ENCODE measurements at regions not wholly inside any gene's neighbourhood (a gene's known extent, or its start where the extent isn't known, plus 50 kb on each side); places are given as distances from the start of the nearest gene placed in this dataset.
A peak's percentile ranks its signal among the peaks of the same experiment; 100 is the strongest.

DNA sequence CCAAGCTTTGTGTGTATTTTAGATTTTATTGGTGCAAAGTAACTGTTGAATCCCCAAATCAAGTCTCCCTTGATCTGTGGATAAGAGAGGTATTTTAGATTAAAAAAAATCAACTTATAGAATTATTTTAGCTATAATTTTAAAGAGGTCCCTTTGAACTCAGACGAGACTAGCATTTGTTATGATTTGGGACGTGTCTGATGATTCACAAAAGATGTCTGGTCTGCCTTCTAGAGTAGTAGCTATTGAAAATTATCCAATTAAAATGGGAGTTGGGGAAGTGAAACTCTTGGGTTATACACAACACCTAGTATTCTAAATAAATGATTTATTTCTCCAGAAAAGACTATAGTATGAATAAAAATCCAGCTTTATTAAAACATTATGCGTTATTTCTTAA lies 227.9 kb upstream of the GRIA4 start:
- TF ChIP-seq EZH2 (IDR thresholded peaks at IDR 0.05; ENCODE audit: insufficient read depth, poor library complexity, severe bottlenecking) (no peak), EZH2phosphoT487 (IDR thresholded peaks at IDR 0.05; ENCODE audit: insufficient read depth, low read depth) (no peak)
- no peaks in the 10 kb centered on the region for H3F3A ChIP-seq (ENCODE audit: insufficient read depth)
- no peaks in the 10 kb centered on the region for H4K20me1 ChIP-seq (ENCODE audit: insufficient read depth)
- in situ Hi-C loops (cut with MboI), result no loop called here
- no peaks in the 10 kb centered on the region for H3K9me3 ChIP-seq (ENCODE audit: low read depth)
- H3K4me3 ChIP-seq, result no peak overlapping the region
- no peak overlapping the region for H3K9ac ChIP-seq
- no peak for DNase-seq
- 41 to 45% methylated on average over 3 of the region's 3 CpGs for WGBS, 2 experiments (ENCODE audit: low coverage in 1 of 2, low lambda C conversion rate in 2 of 2, missing lambda C conversion rate in 2 of 2)
- H3K4me2 ChIP-seq (ENCODE audit: unreplicated experiment), result no peak overlapping the region
- no peak overlapping the region for H3K27ac ChIP-seq
- H3K4me1 ChIP-seq (ENCODE audit: insufficient read depth), result no peaks in the 10 kb centered on the region
- no peaks in the 10 kb centered on the region for H3K79me2 ChIP-seq (ENCODE audit: insufficient read depth)
- H3K36me3 ChIP-seq (ENCODE audit: low read depth), result no peaks in the 10 kb centered on the region
- no peaks in the 10 kb centered on the region for H3K27me3 ChIP-seq (replicated peaks; ENCODE audit: insufficient read depth)
- H2AFZ ChIP-seq, result no peak overlapping the region
- H3K9me2 ChIP-seq (ENCODE audit: insufficient read depth), result no peaks in the 10 kb centered on the region; the same call in 1 of the 2 replicates

DNA sequence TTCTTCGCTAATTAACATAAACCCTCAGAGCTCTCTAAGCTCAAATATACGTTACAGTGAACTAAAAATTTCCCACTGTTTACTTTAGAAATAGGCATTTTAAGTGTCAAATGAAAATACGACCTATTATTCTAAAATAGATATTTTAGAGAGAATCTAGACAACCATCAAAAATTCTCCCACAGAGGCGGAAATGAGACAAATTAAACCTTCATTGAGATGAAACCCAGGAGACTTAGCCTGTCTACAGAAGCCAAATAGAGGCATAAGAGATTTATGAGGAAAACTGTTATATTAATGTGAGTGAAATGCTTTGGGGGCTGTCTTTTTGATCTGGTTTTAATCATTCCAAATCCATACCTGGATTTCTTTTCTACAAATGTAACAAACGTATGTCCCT lies 232.0 kb upstream of the GRIA4 start:
- 50 to 55% methylated on average over 5 of the region's 5 CpGs for WGBS, 2 experiments (ENCODE audit: low coverage in 1 of 2, low lambda C conversion rate in 2 of 2, missing lambda C conversion rate in 2 of 2)

DNA sequence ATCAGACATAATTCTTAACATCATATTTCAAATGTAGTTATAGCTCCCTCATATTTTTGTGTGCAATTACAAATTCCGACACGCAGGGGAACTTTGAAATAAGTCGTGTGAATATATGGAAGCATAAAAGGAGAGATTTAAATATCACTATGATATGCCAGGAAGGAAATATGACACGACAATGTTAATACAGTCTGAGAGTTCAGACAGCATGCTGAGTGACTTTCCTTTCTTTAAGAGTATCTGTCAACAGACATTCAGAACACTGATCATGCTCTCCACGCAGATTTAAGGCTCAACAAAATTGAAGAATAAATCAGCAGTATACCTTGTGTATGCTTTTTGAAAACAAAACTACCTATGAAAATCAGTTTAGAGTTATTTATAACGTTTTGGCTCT lies 232.6 kb upstream of the CARD18 start:
- no peak for TF ChIP-seq EZH2phosphoT487 (IDR thresholded peaks at IDR 0.05; ENCODE audit: insufficient read depth, low read depth)
- no peak overlapping the region for H2AFZ ChIP-seq
- in situ Hi-C loops (cut with MboI), result no loop called here

More for the DNA sequence above, 232.0 kb upstream of the GRIA4 start:
- Histone ChIP-seq H3F3A (ENCODE audit: insufficient read depth) (no peaks in the 10 kb centered on the region), H3K9me3 (ENCODE audit: low read depth) (no peaks in the 10 kb centered on the region), H3K4me3 (no peak overlapping the region), H3K9ac (no peak overlapping the region), H3K27ac (no peak overlapping the region), H2AFZ (no peak overlapping the region), H3K4me2 (ENCODE audit: unreplicated experiment) (no peak overlapping the region), H3K36me3 (ENCODE audit: low read depth) (no peaks in the 10 kb centered on the region), H3K4me1 (ENCODE audit: insufficient read depth) (no peaks in the 10 kb centered on the region), H4K20me1 (ENCODE audit: insufficient read depth) (no peaks in the 10 kb centered on the region), H3K9me2 (ENCODE audit: insufficient read depth) (no peaks in the 10 kb centered on the region), H3K79me2 (ENCODE audit: insufficient read depth) (no peaks in the 10 kb centered on the region), H3K27me3 (replicated peaks; ENCODE audit: insufficient read depth) (no peaks in the 10 kb centered on the region)
- TF ChIP-seq EZH2phosphoT487 (IDR thresholded peaks at IDR 0.05; ENCODE audit: insufficient read depth, low read depth), result no peak
- in situ Hi-C loops (cut with MboI), result no loop called here
- no peak for DNase-seq

DNA sequence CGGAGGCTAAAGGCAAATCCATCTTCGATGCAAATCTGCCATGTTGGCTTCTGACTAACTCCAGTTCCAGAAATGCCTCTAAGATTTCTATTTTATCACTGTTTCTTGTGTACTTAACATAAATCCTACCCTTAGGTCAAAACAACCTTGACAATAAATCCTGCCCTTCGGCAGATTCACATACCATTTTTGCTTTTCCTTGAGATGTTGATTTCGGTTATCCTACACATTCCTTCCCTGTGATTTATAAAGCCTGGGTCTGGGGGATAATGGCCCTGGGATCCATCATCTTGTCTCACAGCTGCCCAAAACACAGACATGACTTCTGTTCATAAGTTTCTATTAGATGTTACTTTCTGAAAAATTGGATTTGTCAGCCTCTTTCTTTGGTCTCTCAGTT lies 231.7 kb upstream of the CARD18 start:
- in situ Hi-C loops (cut with MboI), result no loop called here
- Histone ChIP-seq H3K4me2 (ENCODE audit: unreplicated experiment) (no peak overlapping the region), H2AFZ (peak overlapping the region; percentile 9; the same call in 1 of the 2 replicates), H3K27ac (no peak overlapping the region), H3K9me2 (ENCODE audit: insufficient read depth) (no peaks in the 10 kb centered on the region; the same call in 1 of the 2 replicates), H3K4me1 (ENCODE audit: insufficient read depth) (no peaks in the 10 kb centered on the region), H3K9ac (no peak overlapping the region), H3K79me2 (ENCODE audit: insufficient read depth) (no peaks in the 10 kb centered on the region), H3K4me3 (no peak overlapping the region), H3K9me3 (ENCODE audit: low read depth) (no peaks in the 10 kb centered on the region), H3F3A (ENCODE audit: insufficient read depth) (no peaks in the 10 kb centered on the region), H3K36me3 (ENCODE audit: low read depth) (no peaks in the 10 kb centered on the region), H3K27me3 (replicated peaks; ENCODE audit: insufficient read depth) (no peaks in the 10 kb centered on the region), H4K20me1 (ENCODE audit: insufficient read depth) (no peaks in the 10 kb centered on the region)
- TF ChIP-seq EZH2phosphoT487 (IDR thresholded peaks at IDR 0.05; ENCODE audit: insufficient read depth, low read depth), result no peak
- TF ChIP-seq EZH2 (IDR thresholded peaks at IDR 0.05; ENCODE audit: insufficient read depth, poor library complexity, severe bottlenecking), result no peak
- no peak for DNase-seq
- WGBS, 2 experiments (ENCODE audit: low coverage in 1 of 2, low lambda C conversion rate in 2 of 2, missing lambda C conversion rate in 2 of 2), result 48 to 61% methylated on average over 4 of the region's 4 CpGs

More for the DNA sequence above, 232.6 kb upstream of the CARD18 start:
- Histone ChIP-seq H3K27me3 (replicated peaks; ENCODE audit: insufficient read depth) (no peaks in the 10 kb centered on the region), H3K36me3 (ENCODE audit: low read depth) (no peaks in the 10 kb centered on the region), H3K4me3 (no peak overlapping the region), H3K9ac (no peak overlapping the region), H3K27ac (no peak overlapping the region), H3K79me2 (ENCODE audit: insufficient read depth) (no peaks in the 10 kb centered on the region), H3F3A (ENCODE audit: insufficient read depth) (no peaks in the 10 kb centered on the region), H3K4me1 (ENCODE audit: insufficient read depth) (no peaks in the 10 kb centered on the region), H3K9me2 (ENCODE audit: insufficient read depth) (no peaks in the 10 kb centered on the region; the same call in 1 of the 2 replicates), H3K4me2 (ENCODE audit: unreplicated experiment) (no peak overlapping the region), H4K20me1 (ENCODE audit: insufficient read depth) (no peaks in the 10 kb centered on the region), H3K9me3 (ENCODE audit: low read depth) (no peaks in the 10 kb centered on the region)
- DNase-seq, result no peak
- WGBS, 2 experiments (ENCODE audit: low coverage in 1 of 2, low lambda C conversion rate in 2 of 2, missing lambda C conversion rate in 2 of 2), result 46 to 51% methylated on average over 6 of the region's 6 CpGs

DNA sequence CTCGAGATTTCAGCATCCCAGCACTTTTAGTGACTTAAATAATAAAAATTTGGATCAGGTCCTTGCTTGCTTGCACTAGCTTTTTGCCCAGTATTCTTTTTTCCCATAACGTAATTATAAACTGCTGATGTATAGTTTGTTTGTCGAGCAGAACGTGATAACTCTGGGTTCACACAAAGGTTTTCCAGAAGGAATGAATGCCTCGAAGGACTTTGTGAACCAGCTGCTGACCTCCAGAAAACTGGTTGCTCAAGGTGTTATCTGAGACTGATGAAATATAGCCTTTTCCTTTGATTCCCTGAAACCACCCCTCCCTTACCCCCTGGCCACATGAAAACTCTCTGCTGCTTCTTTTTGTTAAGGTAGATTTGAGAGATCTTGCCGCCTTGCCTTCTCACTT lies 229.1 kb upstream of the CARD18 start:
- no peaks in the 10 kb centered on the region for H3K27me3 ChIP-seq (replicated peaks; ENCODE audit: insufficient read depth)
- H2AFZ ChIP-seq, result no peak overlapping the region
- no peak overlapping the region for H3K9ac ChIP-seq
- no peaks in the 10 kb centered on the region for H3F3A ChIP-seq (ENCODE audit: insufficient read depth)
- no peak for TF ChIP-seq EZH2phosphoT487 (IDR thresholded peaks at IDR 0.05; ENCODE audit: insufficient read depth, low read depth)
- TF ChIP-seq EZH2 (IDR thresholded peaks at IDR 0.05; ENCODE audit: insufficient read depth, poor library complexity, severe bottlenecking), result no peak
- H3K9me3 ChIP-seq (ENCODE audit: low read depth), result no peaks in the 10 kb centered on the region
- WGBS, 2 experiments (ENCODE audit: low coverage in 1 of 2, low lambda C conversion rate in 2 of 2, missing lambda C conversion rate in 2 of 2), result 9 to 11% methylated on average over 6 of the region's 6 CpGs
- no peaks in the 10 kb centered on the region for H4K20me1 ChIP-seq (ENCODE audit: insufficient read depth)
- in situ Hi-C loops (cut with MboI), result no loop called here
- no peak for DNase-seq
- no peak overlapping the region for H3K4me3 ChIP-seq
- H3K36me3 ChIP-seq (ENCODE audit: low read depth), result no peaks in the 10 kb centered on the region
- H3K9me2 ChIP-seq (ENCODE audit: insufficient read depth), result no peaks in the 10 kb centered on the region; the same call in 1 of the 2 replicates
- no peaks in the 10 kb centered on the region for H3K4me1 ChIP-seq (ENCODE audit: insufficient read depth)
- H3K27ac ChIP-seq, result no peak overlapping the region
- no peak overlapping the region for H3K4me2 ChIP-seq (ENCODE audit: unreplicated experiment)
- H3K79me2 ChIP-seq (ENCODE audit: insufficient read depth), result no peaks in the 10 kb centered on the region
